SU-DHL-6 (cell line): ENCODE measurements at regions not wholly inside any gene's neighbourhood (a gene's known extent, or its start where the extent isn't known, plus 50 kb on each side); places are given as distances from the start of the nearest gene placed in this dataset.

Experiments used
- CTCF ChIP-seq: fragments of 200-600 bp; sonication (generic); IDR thresholded peaks from one replicate; pipeline ENCODE4 v1.5.1; 2017; ENCODE audit warnings: antibody characterized with exemption, mild to moderate bottlenecking, low read length, moderate library complexity; ENCODE audit not compliant: insufficient read depth, poor library complexity, severe bottlenecking
- EZH2phosphoT487 ChIP-seq: fragments of 200-600 bp; sonication (generic), shearing (Covaris generic); conservative IDR thresholded peaks from 2 replicates; pipeline ENCODE4 v1.6.1; 2018; ENCODE audit warnings: mild to moderate bottlenecking, antibody characterized with exemption, low read length, moderate library complexity, mixed read lengths

DNA sequence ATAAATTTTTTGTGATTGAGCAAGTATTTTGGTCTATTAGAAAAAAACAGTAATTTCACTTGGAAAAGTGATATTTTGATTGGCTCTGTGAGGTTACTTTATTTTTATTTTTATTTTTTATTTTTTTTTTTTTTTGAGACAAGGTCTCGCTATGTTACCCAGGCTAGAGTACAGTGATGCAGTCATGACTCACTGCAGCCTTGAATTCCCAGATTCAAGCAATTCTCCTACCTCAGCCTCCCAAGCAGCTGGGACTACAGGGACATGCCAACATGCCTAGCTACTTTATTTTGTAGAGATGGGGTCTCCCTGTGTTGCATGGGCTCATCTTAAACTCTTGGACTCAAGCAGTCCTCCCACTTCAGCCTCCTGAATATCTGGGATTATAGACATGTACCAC is 60.9 kb upstream of the MGAT5 start:
- TF ChIP-seq CTCF (no peak), EZH2phosphoT487 (no peak)
